SK-N-MC (cell line): ENCODE measurements at regions not wholly inside any gene's neighbourhood (a gene's known extent, or its start where the extent isn't known, plus 50 kb on each side); places are given as distances from the start of the nearest gene placed in this dataset.

Experiments used
- EZH2 ChIP-seq: fragments of 200-600 bp; sonication (generic); IDR thresholded peaks from one replicate; pipeline ENCODE4 v1.6.1; 2017; ENCODE audit warnings: antibody characterized with exemption
- POLR2AphosphoS5 ChIP-seq: IDR thresholded peaks from 2 replicates; pipeline ENCODE4 v1.6.1; 2012; ENCODE audit warnings: mild to moderate bottlenecking, low read depth, low read length, borderline replicate concordance

DNA sequence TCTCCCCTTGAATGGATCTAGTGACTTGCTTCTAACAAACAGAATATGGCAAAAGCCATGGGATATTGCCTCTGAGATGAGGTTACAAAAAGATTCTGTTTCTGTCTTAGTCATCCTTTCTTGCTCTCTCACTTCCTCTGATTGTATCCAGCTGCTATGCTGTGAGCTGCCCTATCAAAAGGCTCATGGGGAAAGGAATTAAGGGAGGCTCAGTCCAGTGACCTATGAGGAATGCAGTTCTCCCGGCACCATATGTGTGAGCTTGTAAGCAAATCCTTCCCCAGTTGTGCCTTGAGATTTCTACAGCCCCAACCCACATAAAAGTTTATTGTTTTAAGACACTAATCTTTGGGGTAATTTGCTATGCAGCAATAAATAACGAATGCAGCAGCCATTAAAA, 183.1 kb downstream of the KLHL28 start:
- TF ChIP-seq EZH2 (no peak), POLR2AphosphoS5 (no peak)
